ENCODE measurements at regions not wholly inside any gene's neighbourhood (a gene's known extent, or its start where the extent isn't known, plus 50 kb on each side); places are given as distances from the start of the nearest gene placed in this dataset.

GRCh38 chr7:83276250-83276649, 113.6 kb upstream of the PCLO start:
- Histone ChIP-seq H3K9ac (ENCODE audit: low read length) (no peak overlapping the region), H3K36me3 (ENCODE audit: insufficient read depth, low read length) (no peaks in the 10 kb centered on the region), H3K9me3 (ENCODE audit: low read length) (no peaks in the 10 kb centered on the region), H3K27me3 (ENCODE audit: insufficient read depth, low read length) (no peaks in the 10 kb centered on the region), H3F3A (ENCODE audit: insufficient read depth, low read length) (no peaks in the 10 kb centered on the region), H4K20me1 (ENCODE audit: insufficient read depth, low read length) (no peaks in the 10 kb centered on the region), H3K27ac (ENCODE audit: low read depth, low read length, poor library complexity, severe bottlenecking) (no peak overlapping the region), H3K4me1 (ENCODE audit: insufficient read depth, low read length, severe bottlenecking) (no peaks in the 10 kb centered on the region), H3K79me2 (ENCODE audit: insufficient read depth, low read length) (no peaks in the 10 kb centered on the region), H3K9me2 (ENCODE audit: low read depth, low read length) (no peaks in the 10 kb centered on the region), H3K4me3 (ENCODE audit: low read depth, low read length, poor library complexity, severe bottlenecking) (no peak overlapping the region), H3K4me2 (ENCODE audit: low read length) (no peak overlapping the region), H2AFZ (ENCODE audit: low read length) (no peak overlapping the region)
- TF ChIP-seq EZH2 (IDR thresholded peaks at IDR 0.05; ENCODE audit: borderline replicate concordance, low read length): no peak
- no peak for TF ChIP-seq CTCF (IDR thresholded peaks at IDR 0.05; ENCODE audit: low read length)

GRCh38 chr7:83273699-83274098, 111.0 kb upstream of the PCLO start:
- Histone ChIP-seq H3F3A (ENCODE audit: insufficient read depth, low read length) (no peaks in the 10 kb centered on the region), H3K36me3 (ENCODE audit: insufficient read depth, low read length) (no peaks in the 10 kb centered on the region), H3K27ac (ENCODE audit: low read depth, low read length, poor library complexity, severe bottlenecking) (no peak overlapping the region), H2AFZ (ENCODE audit: low read length) (no peak overlapping the region), H3K27me3 (ENCODE audit: insufficient read depth, low read length) (no peaks in the 10 kb centered on the region), H3K4me2 (ENCODE audit: low read length) (no peak overlapping the region), H4K20me1 (ENCODE audit: insufficient read depth, low read length) (no peaks in the 10 kb centered on the region), H3K79me2 (ENCODE audit: insufficient read depth, low read length) (no peaks in the 10 kb centered on the region), H3K9ac (ENCODE audit: low read length) (no peak overlapping the region), H3K9me2 (ENCODE audit: low read depth, low read length) (no peaks in the 10 kb centered on the region), H3K4me1 (ENCODE audit: insufficient read depth, low read length, severe bottlenecking) (no peaks in the 10 kb centered on the region), H3K9me3 (ENCODE audit: low read length) (no peaks in the 10 kb centered on the region), H3K4me3 (ENCODE audit: low read depth, low read length, poor library complexity, severe bottlenecking) (no peak overlapping the region)
- TF ChIP-seq CTCF (IDR thresholded peaks at IDR 0.05; ENCODE audit: low read length): no peak
- no peak for TF ChIP-seq EZH2 (IDR thresholded peaks at IDR 0.05; ENCODE audit: borderline replicate concordance, low read length)

GRCh38 chr7:83271212-83272099, 108.8 kb upstream of the PCLO start:
- no peaks in the 10 kb centered on the region for H3K4me1 ChIP-seq (ENCODE audit: insufficient read depth, low read length, severe bottlenecking)
- TF ChIP-seq CTCF (IDR thresholded peaks at IDR 0.05; ENCODE audit: low read length) (peak; percentile 59), EZH2 (IDR thresholded peaks at IDR 0.05; ENCODE audit: borderline replicate concordance, low read length) (no peak)
- H3K79me2 ChIP-seq (ENCODE audit: insufficient read depth, low read length): no peaks in the 10 kb centered on the region
- H3K27ac ChIP-seq (ENCODE audit: low read depth, low read length, poor library complexity, severe bottlenecking): no peak overlapping the region
- H4K20me1 ChIP-seq (ENCODE audit: insufficient read depth, low read length): no peaks in the 10 kb centered on the region
- H3K9ac ChIP-seq (ENCODE audit: low read length): no peak overlapping the region
- H3K36me3 ChIP-seq (ENCODE audit: insufficient read depth, low read length): no peaks in the 10 kb centered on the region
- H3K4me2 ChIP-seq (ENCODE audit: low read length): no peak overlapping the region
- no peaks in the 10 kb centered on the region for H3K9me2 ChIP-seq (ENCODE audit: low read depth, low read length)
- H3K9me3 ChIP-seq (ENCODE audit: low read length): no peaks in the 10 kb centered on the region
- H3K4me3 ChIP-seq (ENCODE audit: low read depth, low read length, poor library complexity, severe bottlenecking): no peak overlapping the region
- no peaks in the 10 kb centered on the region for H3K27me3 ChIP-seq (ENCODE audit: insufficient read depth, low read length)
- H2AFZ ChIP-seq (ENCODE audit: low read length): no peak overlapping the region
- H3F3A ChIP-seq (ENCODE audit: insufficient read depth, low read length): no peaks in the 10 kb centered on the region

Measured in OCI-LY1 (cell line).